ENCODE measurements at regions not wholly inside any gene's neighbourhood (a gene's known extent, or its start where the extent isn't known, plus 50 kb on each side); places are given as distances from the start of the nearest gene placed in this dataset.

DNA sequence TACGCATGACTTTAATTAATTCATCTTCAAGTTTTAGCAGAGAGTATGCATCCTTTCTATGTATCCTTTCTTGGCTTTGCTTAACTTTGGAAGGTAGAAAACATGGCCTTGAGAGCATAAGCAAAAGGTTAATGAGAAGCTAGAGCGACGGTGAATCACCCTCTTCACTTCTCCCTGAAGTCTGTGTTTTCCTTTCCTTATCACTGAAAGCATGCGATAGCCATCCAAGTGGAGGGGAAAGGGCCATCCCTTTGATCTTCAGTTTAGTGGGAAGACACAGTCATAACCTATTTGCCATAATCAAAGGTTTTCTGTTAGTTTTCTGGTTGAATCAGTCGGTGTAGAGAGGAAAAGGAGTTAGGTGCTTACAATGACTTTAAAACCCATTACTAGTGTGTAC lies 354.0 kb upstream of the ROBO2 start:
- no peaks in the 10 kb centered on the region for H3K36me3 ChIP-seq
- intact Hi-C loops (cut with DNase I; ENCODE audit: low total_unique reads) = no loop called here
- no peaks in the 10 kb centered on the region for H3K4me1 ChIP-seq
- no peaks in the 10 kb centered on the region for H3K27me3 ChIP-seq
- H3K4me3 ChIP-seq = no peak overlapping the region
- H3K27ac ChIP-seq = no peak overlapping the region
- TF ChIP-seq, protein P1, sequence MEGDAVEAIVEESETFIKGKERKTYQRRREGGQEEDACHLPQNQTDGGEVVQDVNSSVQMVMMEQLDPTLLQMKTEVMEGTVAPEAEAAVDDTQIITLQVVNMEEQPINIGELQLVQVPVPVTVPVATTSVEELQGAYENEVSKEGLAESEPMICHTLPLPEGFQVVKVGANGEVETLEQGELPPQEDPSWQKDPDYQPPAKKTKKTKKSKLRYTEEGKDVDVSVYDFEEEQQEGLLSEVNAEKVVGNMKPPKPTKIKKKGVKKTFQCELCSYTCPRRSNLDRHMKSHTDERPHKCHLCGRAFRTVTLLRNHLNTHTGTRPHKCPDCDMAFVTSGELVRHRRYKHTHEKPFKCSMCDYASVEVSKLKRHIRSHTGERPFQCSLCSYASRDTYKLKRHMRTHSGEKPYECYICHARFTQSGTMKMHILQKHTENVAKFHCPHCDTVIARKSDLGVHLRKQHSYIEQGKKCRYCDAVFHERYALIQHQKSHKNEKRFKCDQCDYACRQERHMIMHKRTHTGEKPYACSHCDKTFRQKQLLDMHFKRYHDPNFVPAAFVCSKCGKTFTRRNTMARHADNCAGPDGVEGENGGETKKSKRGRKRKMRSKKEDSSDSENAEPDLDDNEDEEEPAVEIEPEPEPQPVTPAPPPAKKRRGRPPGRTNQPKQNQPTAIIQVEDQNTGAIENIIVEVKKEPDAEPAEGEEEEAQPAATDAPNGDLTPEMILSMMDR (IDR thresholded peaks at IDR 0.05) = no peak
- H3K9me3 ChIP-seq = no peaks in the 10 kb centered on the region
- DNase-seq = no peak

DNA sequence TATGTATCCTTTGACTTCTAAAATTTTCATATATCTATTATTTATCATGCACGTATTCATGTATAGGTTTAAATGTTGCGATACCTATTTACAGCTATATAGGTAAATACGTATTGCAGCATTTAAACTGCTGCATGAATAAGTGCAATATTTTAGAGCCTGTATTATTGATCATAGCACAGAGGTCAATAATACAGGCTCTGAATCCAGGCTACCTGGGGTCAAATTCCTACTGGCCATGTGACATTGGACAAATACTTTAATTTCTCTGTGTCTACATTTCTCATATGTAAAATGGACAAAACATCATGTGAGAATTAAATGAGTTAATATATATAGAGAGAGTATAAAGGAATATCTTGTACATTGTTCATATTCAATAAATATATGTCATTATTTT lies 352.9 kb upstream of the ROBO2 start:
- Histone ChIP-seq H3K4me3 (no peak overlapping the region), H3K27ac (no peak overlapping the region), H3K9me3 (no peaks in the 10 kb centered on the region), H3K36me3 (no peaks in the 10 kb centered on the region), H3K4me1 (no peaks in the 10 kb centered on the region), H3K27me3 (no peaks in the 10 kb centered on the region)
- TF ChIP-seq, protein P1 (IDR thresholded peaks at IDR 0.05) = no peak
- intact Hi-C loops (cut with DNase I; ENCODE audit: low total_unique reads) = no loop called here
- DNase-seq = no peak

DNA sequence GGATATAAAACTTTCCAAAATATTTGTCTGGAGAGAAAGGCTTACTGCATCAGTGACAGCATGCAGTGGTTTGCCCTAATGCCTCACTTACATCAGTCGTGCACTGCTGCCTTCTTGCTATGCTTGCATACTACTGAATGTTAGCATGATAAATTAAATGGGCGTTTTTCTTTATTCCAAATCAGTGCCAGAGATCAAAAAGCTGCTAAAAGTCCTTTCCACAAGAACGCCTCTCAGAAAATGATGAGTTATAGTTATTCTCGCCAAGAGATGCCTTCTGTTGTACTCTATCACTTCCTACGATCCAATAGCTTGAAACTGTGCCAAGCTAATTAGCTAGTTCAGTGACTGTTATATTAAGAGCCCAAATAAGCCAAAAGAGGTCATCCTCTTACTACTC lies 345.8 kb upstream of the ROBO2 start:
- H3K4me3 ChIP-seq = no peak overlapping the region
- no peaks in the 10 kb centered on the region for H3K27me3 ChIP-seq
- intact Hi-C loops (cut with DNase I; ENCODE audit: low total_unique reads) = no loop called here
- TF ChIP-seq, protein P1 (IDR thresholded peaks at IDR 0.05) = no peak
- no peaks in the 10 kb centered on the region for H3K36me3 ChIP-seq
- DNase-seq = no peak
- H3K27ac ChIP-seq = no peak overlapping the region
- H3K4me1 ChIP-seq = no peaks in the 10 kb centered on the region
- H3K9me3 ChIP-seq = no peaks in the 10 kb centered on the region

DNA sequence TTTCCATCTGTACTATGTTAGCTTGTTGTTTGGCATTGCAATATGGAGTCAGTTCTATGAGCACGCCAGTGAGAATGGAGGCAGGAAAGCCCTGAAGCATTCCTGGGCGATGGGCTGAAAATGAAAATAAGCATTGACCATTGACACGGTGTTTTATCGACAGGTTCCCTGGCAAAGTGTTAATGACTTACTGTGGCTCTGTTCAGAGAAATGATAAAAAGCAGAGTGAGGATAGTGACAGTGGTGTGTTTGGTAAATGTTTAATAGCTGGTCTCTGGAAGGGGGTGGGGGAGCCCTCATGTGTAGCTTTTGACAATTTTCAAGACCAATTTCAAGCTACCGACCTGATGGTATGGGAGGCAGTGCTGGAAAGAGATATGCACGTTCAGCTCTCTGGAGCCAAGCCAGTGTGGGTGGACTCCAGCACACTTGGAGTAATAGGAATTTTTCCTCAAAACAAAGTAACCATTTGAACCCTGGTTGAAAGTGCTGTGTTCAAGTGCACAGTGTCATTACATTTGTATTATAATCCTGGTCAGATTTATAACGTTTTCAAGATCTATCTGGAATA lies 341.7 kb upstream of the ROBO2 start:
- intact Hi-C loops (cut with DNase I; ENCODE audit: low total_unique reads) = no loop called here

DNA sequence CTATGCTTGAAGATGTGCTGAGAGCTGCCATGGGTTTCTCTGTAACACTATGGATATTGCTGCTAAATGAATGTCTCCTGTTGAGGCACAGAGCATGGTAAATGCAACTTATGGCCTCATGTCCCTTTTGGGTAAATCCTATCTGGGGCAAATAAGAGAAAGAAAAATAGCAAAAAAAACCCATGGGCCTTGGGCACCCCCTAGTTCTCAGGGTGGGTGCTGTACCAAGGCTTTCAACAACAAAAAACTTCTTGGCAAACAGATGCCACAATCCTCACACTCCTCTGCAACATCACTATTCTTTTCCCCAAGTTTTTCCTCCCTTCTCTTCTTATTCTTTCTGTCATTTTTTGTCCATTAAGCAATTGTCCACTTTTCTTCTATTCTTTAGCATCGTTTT lies 340.1 kb upstream of the ROBO2 start:
- H3K27me3 ChIP-seq = no peaks in the 10 kb centered on the region
- H3K4me1 ChIP-seq = no peaks in the 10 kb centered on the region
- H3K4me3 ChIP-seq = no peak overlapping the region
- TF ChIP-seq, protein P1 (IDR thresholded peaks at IDR 0.05) = no peak
- no peak overlapping the region for H3K27ac ChIP-seq
- intact Hi-C loops (cut with DNase I; ENCODE audit: low total_unique reads) = no loop called here
- no peaks in the 10 kb centered on the region for H3K9me3 ChIP-seq
- no peak for DNase-seq
- no peaks in the 10 kb centered on the region for H3K36me3 ChIP-seq

More for the DNA sequence above, 341.7 kb upstream of the ROBO2 start:
- Histone ChIP-seq H3K27me3 (no peaks in the 10 kb centered on the region), H3K36me3 (no peaks in the 10 kb centered on the region), H3K4me1 (no peaks in the 10 kb centered on the region), H3K4me3 (no peak overlapping the region), H3K9me3 (no peaks in the 10 kb centered on the region), H3K27ac (no peak overlapping the region)
- DNase-seq = no peak
- TF ChIP-seq, protein P1 (IDR thresholded peaks at IDR 0.05) = no peak

DNA sequence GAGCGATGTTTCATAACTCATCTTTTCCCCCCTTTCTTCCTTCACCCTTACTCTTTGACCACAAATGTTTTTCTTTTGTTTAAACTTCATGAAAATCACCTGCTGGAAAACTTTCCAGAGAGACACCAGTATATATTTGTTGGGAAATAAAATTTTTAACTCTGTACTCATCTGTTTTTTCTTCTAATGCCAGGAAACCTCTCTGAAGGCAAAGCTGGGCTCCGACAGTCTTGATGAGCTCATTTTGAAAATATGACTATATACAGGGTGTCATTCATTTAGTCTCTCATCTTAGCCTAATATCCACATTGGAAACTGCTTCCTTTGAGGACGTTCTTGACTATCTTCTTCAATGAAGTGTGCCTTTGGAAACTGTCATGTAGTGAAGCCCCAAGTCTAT lies 339.6 kb upstream of the ROBO2 start:
- Histone ChIP-seq H3K36me3 (no peaks in the 10 kb centered on the region), H3K9me3 (no peaks in the 10 kb centered on the region), H3K27me3 (no peaks in the 10 kb centered on the region), H3K27ac (no peak overlapping the region), H3K4me1 (no peaks in the 10 kb centered on the region), H3K4me3 (no peak overlapping the region)
- intact Hi-C loops (cut with DNase I; ENCODE audit: low total_unique reads) = no loop called here
- TF ChIP-seq, protein P1 (IDR thresholded peaks at IDR 0.05) = no peak
- DNase-seq = no peak

All from tibial artery (tissue), 4 donors.